GM19023 (cell line): ENCODE measurements at regions not wholly inside any gene's neighbourhood (a gene's known extent, or its start where the extent isn't known, plus 50 kb on each side); places are given as distances from the start of the nearest gene placed in this dataset.
A peak's percentile ranks its signal among the peaks of the same experiment; 100 is the strongest.

ENCODE experiments used
- ATAC-seq: cut with Tn5 transposase; IDR thresholded peaks from one replicate; pipeline ENCODE4 v1.9.1; 2021; ENCODE audit warnings: mild to moderate bottlenecking, moderate library complexity; ENCODE audit not compliant: unreplicated experiment

- no peak for ATAC-seq
These were observed 280.3 kb downstream of the HACE1 start for GRCh38 chr6:104579310-104579863.

- ATAC-seq, result no peak
These were observed 284.2 kb downstream of the HACE1 start for GRCh38 chr6:104575536-104575935.

- ATAC-seq, result no peak
These were observed 285.5 kb downstream of the HACE1 start for GRCh38 chr6:104574135-104574750.

- ATAC-seq, result no peak
These were observed 286.4 kb downstream of the HACE1 start for GRCh38 chr6:104573350-104573749.

DNA sequence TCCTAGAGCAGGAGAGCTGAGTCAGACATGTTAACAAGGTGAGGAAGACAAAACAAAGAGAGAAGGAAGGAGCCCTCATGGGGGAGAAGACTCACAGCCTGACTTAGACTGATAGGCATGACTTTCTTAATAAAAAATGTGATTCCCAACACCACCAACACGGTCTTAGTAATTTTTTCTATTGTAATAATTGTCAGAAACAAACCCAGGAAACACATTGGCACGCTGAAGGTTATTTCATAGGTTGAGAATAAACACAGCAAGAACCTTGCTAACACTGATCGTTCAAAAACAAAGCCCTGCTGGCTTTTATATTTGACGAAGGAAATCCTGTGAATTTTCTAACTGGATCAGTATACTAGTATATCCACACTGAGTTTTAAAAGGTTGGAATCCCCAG lies 286.8 kb downstream of the HACE1 start:
- no peak for ATAC-seq

DNA sequence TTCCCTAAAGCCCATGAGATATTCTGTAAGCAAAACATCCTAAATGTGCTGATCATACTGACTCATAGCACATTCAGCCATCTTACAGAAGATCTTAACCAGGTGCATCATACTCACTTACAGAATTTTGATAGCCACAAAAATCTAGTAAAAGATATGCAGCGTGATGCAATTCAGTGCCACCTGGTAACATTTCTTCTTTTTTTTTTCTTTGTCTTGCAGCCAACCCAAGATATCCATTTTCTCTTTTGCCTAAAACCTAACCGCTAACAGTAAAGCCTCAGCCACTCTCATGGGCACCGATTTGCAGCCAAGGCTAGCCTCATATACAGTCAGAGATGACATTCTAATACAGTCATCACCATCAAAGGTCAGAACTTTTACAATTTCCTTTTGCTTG lies 293.3 kb downstream of the HACE1 start:
- no peak for ATAC-seq

GRCh38 chr6:104563306-104563705 lies 296.4 kb downstream of the HACE1 start:
- no peak for ATAC-seq

DNA sequence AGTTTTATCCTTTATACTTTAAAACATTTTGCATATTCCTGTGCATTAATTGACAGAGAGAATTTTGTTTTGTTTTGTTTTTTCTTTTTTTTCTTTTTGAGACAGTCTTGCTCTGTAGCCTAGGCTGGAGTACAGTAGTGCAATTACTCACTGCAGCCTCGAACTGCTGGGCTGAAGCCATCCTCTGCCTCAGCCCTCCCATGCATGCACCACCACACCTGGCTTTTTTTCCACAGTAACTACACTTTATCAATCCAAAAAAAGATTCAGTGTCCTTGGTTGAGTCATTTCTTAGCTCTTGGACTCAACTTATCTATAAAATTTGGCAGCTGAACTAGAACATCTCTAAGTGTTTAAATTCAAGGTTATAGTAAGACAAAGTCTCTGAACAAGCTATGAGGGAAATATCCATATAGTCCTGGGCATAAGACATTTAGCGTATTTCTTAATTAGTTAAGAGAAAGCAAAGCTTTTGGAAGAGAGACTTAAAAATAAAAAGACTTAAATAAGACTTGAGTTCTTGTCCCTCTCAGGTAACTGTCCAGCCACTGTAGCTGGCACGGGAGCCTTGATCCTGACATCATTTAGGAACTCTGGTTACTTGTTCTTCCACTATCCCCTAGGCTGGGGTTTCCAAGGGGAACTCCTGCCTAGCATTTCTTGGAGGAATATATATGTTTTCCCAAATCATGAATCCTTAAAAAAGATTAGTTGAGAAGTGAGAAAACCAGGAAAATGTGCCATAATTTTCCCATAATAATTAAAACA lies 300.1 kb downstream of the HACE1 start:
- ATAC-seq, result no peak

DNA sequence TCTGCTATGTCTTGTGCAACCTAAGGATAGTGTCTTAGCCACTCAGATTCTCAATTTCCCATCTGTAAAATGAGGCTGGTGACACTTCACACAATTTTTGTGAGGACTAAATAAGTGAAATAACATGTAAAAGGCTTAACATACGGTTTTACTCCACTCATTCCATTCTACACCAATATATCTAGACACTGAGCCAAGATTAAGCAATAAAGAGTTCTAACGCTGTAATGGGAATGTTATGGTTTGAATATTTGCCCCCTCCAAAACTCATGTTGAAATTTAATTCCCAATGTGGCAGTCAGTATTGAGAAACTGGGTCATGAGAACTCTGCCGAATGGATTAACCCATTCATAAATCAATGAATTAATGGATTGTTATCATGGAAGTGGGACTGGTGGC lies 301.0 kb downstream of the HACE1 start:
- ATAC-seq, result no peak

- no peak for ATAC-seq
These were observed 311.4 kb downstream of the HACE1 start for GRCh38 chr6:104548297-104548696.

DNA sequence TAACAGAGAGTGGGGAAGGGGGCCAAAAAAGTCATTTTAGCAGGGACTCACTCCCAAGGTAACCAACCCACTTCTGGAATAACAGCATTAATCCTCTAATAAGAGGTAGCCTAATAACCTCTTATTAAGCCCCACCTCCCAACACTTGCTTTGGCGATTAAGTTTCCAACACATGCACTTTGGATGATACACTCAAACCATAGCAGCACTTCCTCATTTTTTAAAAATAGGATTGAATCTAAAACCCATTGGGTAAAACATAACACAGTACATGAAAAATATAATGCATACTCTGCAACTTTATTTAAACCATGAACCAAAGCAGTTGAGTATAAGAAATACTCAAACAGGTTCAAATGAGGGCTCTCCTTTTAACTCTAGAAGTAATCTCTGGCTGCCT lies 318.3 kb downstream of the HACE1 start:
- no peak for ATAC-seq

DNA sequence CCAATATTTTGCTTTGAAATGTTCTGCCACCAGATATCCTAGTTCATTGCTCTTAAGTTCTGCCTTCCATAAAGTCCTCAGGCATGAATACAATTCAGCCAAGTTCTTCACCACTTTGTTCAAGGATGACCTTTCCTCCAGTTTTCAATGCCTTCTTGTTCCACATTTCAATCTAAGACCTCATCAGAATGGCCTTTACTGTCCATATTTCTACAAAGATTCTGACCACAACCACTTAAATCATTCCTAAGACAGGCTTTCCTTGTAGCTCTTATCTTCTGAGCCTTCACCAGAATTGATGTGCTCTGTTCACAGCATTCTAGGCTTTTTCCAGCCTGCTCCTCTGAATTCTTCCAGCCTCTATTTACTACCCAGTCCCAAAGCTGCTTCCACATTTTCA lies 319.0 kb downstream of the HACE1 start:
- ATAC-seq, result no peak

DNA sequence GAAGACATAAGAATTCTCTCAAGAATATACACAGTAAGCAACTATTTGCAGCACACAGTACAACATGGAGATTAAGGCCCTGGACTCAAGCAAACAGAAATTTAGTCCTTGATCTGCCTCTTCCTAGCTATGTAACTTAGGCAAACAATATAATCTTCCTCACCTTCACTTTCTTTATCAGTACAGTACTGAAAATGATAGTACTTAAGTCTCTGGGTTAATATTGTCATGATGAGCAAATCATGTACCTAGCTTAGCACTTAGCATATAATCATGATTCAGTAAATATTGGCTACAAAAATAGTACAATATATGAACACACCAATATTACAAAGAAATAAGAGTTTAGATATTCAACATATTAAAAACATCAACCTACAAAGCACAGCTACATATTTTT lies 320.5 kb downstream of the HACE1 start:
- ATAC-seq, result no peak

DNA sequence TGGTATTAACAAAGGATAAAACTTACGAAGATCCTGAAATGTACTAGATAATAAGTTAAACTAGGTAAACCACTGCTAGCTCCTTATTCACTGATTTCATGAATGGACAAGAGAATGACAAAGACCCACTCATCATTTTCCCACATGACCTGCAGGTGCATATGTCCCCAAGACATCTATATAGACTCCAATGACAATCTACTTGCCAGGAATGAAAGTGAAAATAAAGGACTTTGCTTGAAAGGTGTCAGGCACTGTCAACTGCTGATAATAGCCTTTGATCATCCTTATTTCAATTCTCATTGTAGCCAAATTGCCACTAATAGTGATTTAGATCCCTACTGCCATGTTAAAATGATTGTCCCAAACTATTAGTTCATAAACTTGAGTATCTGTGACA lies 321.8 kb downstream of the HACE1 start:
- ATAC-seq, result no peak

DNA sequence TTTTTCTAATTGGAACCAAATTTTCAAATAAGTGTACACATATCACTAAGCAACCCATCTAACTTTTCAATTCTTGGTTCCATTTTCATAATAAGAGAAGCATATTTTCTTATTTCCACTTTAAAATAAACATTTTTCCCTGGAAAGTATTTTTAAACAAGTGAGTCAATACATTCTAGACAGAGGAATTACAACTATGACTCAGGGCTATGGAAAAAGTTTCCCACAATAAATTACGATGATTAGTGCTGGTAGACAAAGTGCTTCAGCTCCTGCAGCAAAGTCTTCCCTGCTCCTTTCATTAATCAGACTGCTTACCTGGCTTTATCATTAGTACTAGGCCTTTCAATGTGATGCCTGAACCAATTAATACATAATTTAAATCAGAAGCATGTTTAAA lies 322.5 kb downstream of the HACE1 start:
- ATAC-seq, result no peak

DNA sequence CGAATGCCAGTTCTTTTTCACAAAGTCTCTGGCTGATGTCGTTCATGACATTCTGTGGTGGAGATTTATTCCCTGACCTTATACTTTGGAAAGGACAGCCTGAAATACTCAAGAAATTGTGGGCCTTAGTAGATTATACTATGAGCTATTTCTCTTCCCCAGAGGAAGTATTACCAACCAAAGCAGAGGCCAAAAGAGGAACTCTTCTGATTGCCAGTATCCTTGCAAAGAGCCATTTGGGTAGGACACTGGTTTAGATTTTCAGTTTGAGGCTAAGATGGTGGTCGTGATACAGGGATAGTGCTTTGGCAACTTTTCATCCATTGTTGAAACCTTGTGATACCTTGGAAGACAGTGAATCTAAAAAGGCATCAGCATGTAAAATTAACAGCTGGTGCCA lies 327.3 kb downstream of the HACE1 start:
- no peak for ATAC-seq

- ATAC-seq, result no peak
These were observed 328.1 kb downstream of the HACE1 start for GRCh38 chr6:104531646-104532045.

DNA sequence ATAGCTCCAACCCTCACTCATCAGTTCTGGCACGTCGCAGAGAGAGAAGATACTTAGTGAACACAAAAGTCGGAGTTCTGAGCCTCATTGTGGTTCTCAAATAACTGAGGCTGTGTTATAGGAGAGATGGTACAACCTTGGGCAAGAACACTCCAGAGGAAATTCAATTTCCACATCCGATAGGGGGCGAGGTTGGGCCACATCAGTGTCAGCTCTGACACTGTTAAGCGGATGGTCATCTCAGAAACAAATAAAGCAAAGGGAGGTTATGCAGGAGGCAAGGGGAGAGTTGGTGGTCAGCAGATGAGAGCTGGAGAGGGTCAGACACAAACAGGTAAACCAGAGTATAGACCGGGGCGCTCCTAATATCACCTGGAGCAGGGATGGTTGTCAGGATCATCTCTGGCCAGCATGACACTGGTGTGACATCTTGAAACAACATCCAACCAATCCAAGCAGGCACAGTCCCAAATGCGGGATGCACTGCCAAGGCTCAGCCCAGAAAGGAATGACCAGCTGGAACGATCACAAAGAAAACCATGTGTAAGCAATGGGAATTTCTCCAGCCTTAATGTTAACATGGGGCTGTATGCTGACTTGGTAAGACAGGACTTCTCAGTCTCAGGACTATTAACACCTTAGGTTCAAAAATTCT lies 331.8 kb downstream of the HACE1 start:
- ATAC-seq, result no peak

GRCh38 chr6:104527311-104527710 lies 332.4 kb downstream of the HACE1 start:
- no peak for ATAC-seq

DNA sequence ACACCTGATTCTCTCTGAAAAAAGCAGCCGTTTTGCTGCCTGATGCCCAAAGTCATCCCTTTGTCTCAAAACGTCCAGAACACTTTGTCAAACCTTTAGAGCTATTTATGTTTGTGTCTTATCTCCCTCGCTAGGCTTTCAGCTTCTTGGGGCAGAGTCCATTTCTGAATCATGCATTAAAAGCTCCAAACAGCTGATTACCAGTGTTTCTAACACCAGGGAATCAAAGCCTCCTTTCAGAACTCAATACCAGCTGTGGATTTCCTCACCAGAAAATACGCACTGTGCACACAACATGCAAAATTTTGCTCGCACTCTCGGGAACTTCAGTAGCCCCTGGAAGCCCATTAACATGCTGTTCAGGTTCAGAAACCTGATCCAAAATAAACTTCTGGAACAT lies 333.3 kb downstream of the HACE1 start:
- ATAC-seq, result no peak

- peak; percentile 100 for ATAC-seq
These were observed 333.9 kb downstream of the HACE1 start for GRCh38 chr6:104525677-104526322.
